ENCODE measurements at regions not wholly inside any gene's neighbourhood (a gene's known extent, or its start where the extent isn't known, plus 50 kb on each side); places are given as distances from the start of the nearest gene placed in this dataset.

GRCh38 chr13:50366488-50367174, 351.4 kb downstream of the KCNRG start:
- peaks cover 4% of the 10 kb centered on the region for H3K4me1 ChIP-seq (ENCODE audit: control insufficient read depth, insufficient read depth, low read length)
- no peaks in the 10 kb centered on the region for H3K9me3 ChIP-seq (ENCODE audit: control insufficient read depth, low read length)
- H3K27me3 ChIP-seq (replicated peaks; ENCODE audit: control insufficient read depth, insufficient read depth, low read length) = no peaks in the 10 kb centered on the region
- DNase-seq (ENCODE audit: low read depth) = no peak
- H3K9ac ChIP-seq (ENCODE audit: low read length) = no peak overlapping the region
- no peaks in the 10 kb centered on the region for H3K36me3 ChIP-seq (ENCODE audit: control insufficient read depth, insufficient read depth, low read length, severe bottlenecking)
- H3K4me3 ChIP-seq (ENCODE audit: low read length) = no peak overlapping the region

GRCh38 chr13:50369646-50370045, 354.4 kb downstream of the KCNRG start:
- peaks cover 5% of the 10 kb centered on the region for H3K4me1 ChIP-seq (ENCODE audit: control insufficient read depth, insufficient read depth, low read length)
- H3K36me3 ChIP-seq (ENCODE audit: control insufficient read depth, insufficient read depth, low read length, severe bottlenecking) = no peaks in the 10 kb centered on the region
- H3K27me3 ChIP-seq (replicated peaks; ENCODE audit: control insufficient read depth, insufficient read depth, low read length) = no peaks in the 10 kb centered on the region
- H3K4me3 ChIP-seq (ENCODE audit: low read length) = no peak overlapping the region
- DNase-seq (ENCODE audit: low read depth) = no peak
- H3K9me3 ChIP-seq (ENCODE audit: control insufficient read depth, low read length) = no peaks in the 10 kb centered on the region
- no peak overlapping the region for H3K9ac ChIP-seq (ENCODE audit: low read length)

DNA sequence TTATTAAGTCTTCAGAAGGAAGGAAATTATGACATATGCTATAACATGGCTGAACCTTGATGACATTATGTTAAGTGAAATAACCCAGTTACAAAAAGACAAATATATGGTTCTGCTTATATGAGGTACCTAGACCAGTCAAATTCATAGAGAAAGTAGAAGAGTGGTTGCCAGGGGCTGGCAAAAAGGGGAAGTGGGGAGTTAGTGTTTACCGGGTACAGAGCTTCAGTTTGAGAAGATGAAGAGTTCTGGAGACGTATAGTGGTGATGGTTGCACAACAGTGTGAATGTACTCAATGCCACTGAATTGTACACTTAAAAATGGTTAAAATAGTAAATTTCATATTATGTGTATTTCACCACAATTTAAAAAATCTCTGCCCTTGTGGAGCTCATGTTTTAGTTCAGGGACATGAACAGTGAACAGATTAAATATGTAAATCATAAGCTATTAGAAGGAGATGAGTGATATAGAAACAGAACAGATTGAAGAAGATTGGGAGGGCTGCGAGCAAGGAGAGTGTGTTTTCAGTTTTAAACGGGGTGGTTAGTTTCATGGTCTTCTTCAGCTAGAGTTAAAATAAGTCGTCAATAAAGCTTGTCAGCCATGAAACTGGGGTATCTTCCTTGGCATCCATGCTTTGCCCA, 355.2 kb downstream of the KCNRG start:
- Histone ChIP-seq H3K9ac (ENCODE audit: low read length) (no peak overlapping the region), H3K4me3 (ENCODE audit: low read length) (no peak overlapping the region), H3K27me3 (replicated peaks; ENCODE audit: control insufficient read depth, insufficient read depth, low read length) (no peaks in the 10 kb centered on the region), H3K4me1 (ENCODE audit: control insufficient read depth, insufficient read depth, low read length) (peaks cover 5% of the 10 kb centered on the region), H3K36me3 (ENCODE audit: control insufficient read depth, insufficient read depth, low read length, severe bottlenecking) (no peaks in the 10 kb centered on the region), H3K9me3 (ENCODE audit: control insufficient read depth, low read length) (no peaks in the 10 kb centered on the region)
- DNase-seq (ENCODE audit: low read depth) = no peak

DNA sequence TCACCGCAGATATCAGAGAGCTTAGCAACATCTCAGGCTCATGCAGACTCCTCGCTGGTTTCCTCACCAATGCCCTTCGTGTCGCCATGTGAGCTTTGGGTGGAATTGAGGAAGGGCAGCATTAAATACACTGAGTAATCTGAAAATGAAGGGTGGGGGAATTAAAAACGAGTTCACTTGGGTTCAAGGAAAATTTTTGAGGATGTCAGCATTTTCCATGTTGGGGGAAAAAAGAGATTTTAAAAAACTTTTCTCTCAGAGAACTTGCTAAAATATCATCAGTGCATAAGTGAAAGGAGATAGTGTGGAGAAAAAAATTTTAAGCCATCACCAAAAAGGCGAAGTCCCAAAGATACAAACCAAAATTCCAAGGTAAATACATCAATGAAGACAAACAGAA, 359.3 kb downstream of the KCNRG start:
- Histone ChIP-seq H3K27me3 (replicated peaks; ENCODE audit: control insufficient read depth, insufficient read depth, low read length) (no peaks in the 10 kb centered on the region), H3K9ac (ENCODE audit: low read length) (no peak overlapping the region), H3K4me1 (ENCODE audit: control insufficient read depth, insufficient read depth, low read length) (peaks cover 11% of the 10 kb centered on the region), H3K4me3 (ENCODE audit: low read length) (no peak overlapping the region), H3K36me3 (ENCODE audit: control insufficient read depth, insufficient read depth, low read length, severe bottlenecking) (no peaks in the 10 kb centered on the region), H3K9me3 (ENCODE audit: control insufficient read depth, low read length) (no peaks in the 10 kb centered on the region)
- DNase-seq (ENCODE audit: low read depth) = no peak

- Histone ChIP-seq H3K27me3 (replicated peaks; ENCODE audit: control insufficient read depth, insufficient read depth, low read length) (no peaks in the 10 kb centered on the region), H3K9me3 (ENCODE audit: control insufficient read depth, low read length) (peaks cover 4% of the 10 kb centered on the region), H3K36me3 (ENCODE audit: control insufficient read depth, insufficient read depth, low read length, severe bottlenecking) (no peaks in the 10 kb centered on the region), H3K4me1 (ENCODE audit: control insufficient read depth, insufficient read depth, low read length) (peaks cover 11% of the 10 kb centered on the region), H3K9ac (ENCODE audit: low read length) (no peak overlapping the region), H3K4me3 (ENCODE audit: low read length) (no peak overlapping the region)
- peak; percentile 84 for DNase-seq (ENCODE audit: low read depth)
These were observed 360.5 kb downstream of the KCNRG start for GRCh38 chr13:50375792-50376191.

GRCh38 chr13:50376895-50377575, 361.8 kb downstream of the KCNRG start:
- H3K4me3 ChIP-seq (ENCODE audit: low read length) = no peak overlapping the region
- DNase-seq (ENCODE audit: low read depth) = no peak
- peaks cover 16% of the 10 kb centered on the region for H3K9me3 ChIP-seq (ENCODE audit: control insufficient read depth, low read length)
- no peak overlapping the region for H3K9ac ChIP-seq (ENCODE audit: low read length)
- no peaks in the 10 kb centered on the region for H3K36me3 ChIP-seq (ENCODE audit: control insufficient read depth, insufficient read depth, low read length, severe bottlenecking)
- H3K27me3 ChIP-seq (replicated peaks; ENCODE audit: control insufficient read depth, insufficient read depth, low read length) = no peaks in the 10 kb centered on the region
- peaks cover 6% of the 10 kb centered on the region for H3K4me1 ChIP-seq (ENCODE audit: control insufficient read depth, insufficient read depth, low read length)

GRCh38 chr13:50377726-50378270, 362.6 kb downstream of the KCNRG start:
- Histone ChIP-seq H3K4me3 (ENCODE audit: low read length) (no peak overlapping the region), H3K9me3 (ENCODE audit: control insufficient read depth, low read length) (peaks cover 16% of the 10 kb centered on the region), H3K4me1 (ENCODE audit: control insufficient read depth, insufficient read depth, low read length) (peaks cover 6% of the 10 kb centered on the region), H3K9ac (ENCODE audit: low read length) (no peak overlapping the region), H3K36me3 (ENCODE audit: control insufficient read depth, insufficient read depth, low read length, severe bottlenecking) (no peaks in the 10 kb centered on the region), H3K27me3 (replicated peaks; ENCODE audit: control insufficient read depth, insufficient read depth, low read length) (no peaks in the 10 kb centered on the region)
- DNase-seq (ENCODE audit: low read depth) = no peak

- DNase-seq (ENCODE audit: low read depth) = no peak
- Histone ChIP-seq H3K27me3 (replicated peaks; ENCODE audit: control insufficient read depth, insufficient read depth, low read length) (no peaks in the 10 kb centered on the region), H3K4me3 (ENCODE audit: low read length) (no peak overlapping the region), H3K9me3 (ENCODE audit: control insufficient read depth, low read length) (peaks cover 16% of the 10 kb centered on the region), H3K36me3 (ENCODE audit: control insufficient read depth, insufficient read depth, low read length, severe bottlenecking) (no peaks in the 10 kb centered on the region), H3K9ac (ENCODE audit: low read length) (no peak overlapping the region), H3K4me1 (ENCODE audit: control insufficient read depth, insufficient read depth, low read length) (peaks cover 6% of the 10 kb centered on the region)
These were observed 363.3 kb downstream of the KCNRG start for GRCh38 chr13:50378509-50379044.

- DNase-seq (ENCODE audit: low read depth) = no peak
- Histone ChIP-seq H3K9ac (ENCODE audit: low read length) (no peak overlapping the region), H3K9me3 (ENCODE audit: control insufficient read depth, low read length) (peaks cover 16% of the 10 kb centered on the region), H3K36me3 (ENCODE audit: control insufficient read depth, insufficient read depth, low read length, severe bottlenecking) (no peaks in the 10 kb centered on the region), H3K4me1 (ENCODE audit: control insufficient read depth, insufficient read depth, low read length) (peaks cover 6% of the 10 kb centered on the region), H3K4me3 (ENCODE audit: low read length) (no peak overlapping the region), H3K27me3 (replicated peaks; ENCODE audit: control insufficient read depth, insufficient read depth, low read length) (no peaks in the 10 kb centered on the region)
These were observed 364.3 kb downstream of the KCNRG start for GRCh38 chr13:50379584-50379983.

DNA sequence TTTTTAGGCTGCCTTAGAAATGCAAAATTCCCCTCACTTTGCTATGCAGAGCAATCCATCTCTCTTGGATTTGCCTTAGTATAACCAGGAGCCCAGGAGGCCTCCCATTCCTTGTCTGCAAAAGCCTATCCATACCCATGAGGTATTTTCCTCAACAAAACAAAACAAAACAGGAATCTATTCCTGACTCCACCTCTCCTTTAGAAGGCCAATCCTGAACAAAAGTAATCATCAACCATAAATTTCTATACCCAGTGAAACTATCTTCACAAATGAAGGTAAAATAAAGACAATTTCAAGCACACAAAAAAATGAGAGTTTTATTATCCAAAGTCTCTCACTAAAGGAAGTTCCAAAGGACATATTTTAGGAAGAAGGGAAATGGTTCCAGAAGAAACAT, 365.7 kb downstream of the KCNRG start:
- no peak for DNase-seq (ENCODE audit: low read depth)
- H3K4me3 ChIP-seq (ENCODE audit: low read length) = no peak overlapping the region
- no peaks in the 10 kb centered on the region for H3K27me3 ChIP-seq (replicated peaks; ENCODE audit: control insufficient read depth, insufficient read depth, low read length)
- no peaks in the 10 kb centered on the region for H3K36me3 ChIP-seq (ENCODE audit: control insufficient read depth, insufficient read depth, low read length, severe bottlenecking)
- H3K9ac ChIP-seq (ENCODE audit: low read length) = no peak overlapping the region
- peaks cover 16% of the 10 kb centered on the region for H3K9me3 ChIP-seq (ENCODE audit: control insufficient read depth, low read length)
- H3K4me1 ChIP-seq (ENCODE audit: control insufficient read depth, insufficient read depth, low read length) = peaks cover 1% of the 10 kb centered on the region

DNA sequence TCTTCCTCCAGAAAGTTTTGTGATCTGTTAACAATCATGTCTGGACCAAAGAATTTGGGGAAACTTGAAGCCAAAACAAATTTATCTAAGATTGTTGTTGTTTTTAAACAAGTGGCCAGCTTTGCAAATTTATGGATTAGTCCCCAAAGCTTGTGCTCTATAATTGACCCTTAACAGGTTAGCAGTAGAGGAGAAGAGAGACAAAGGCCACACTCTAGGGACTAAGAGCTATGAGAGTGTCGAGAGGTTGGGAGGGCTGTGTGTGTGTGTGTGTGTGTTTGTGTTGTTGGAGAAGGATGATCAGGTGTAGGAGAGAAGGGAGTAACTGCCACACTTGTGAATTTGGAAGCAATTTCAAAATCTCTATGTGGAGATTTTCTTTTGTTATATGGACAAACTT, 367.3 kb downstream of the KCNRG start:
- Histone ChIP-seq H3K27me3 (replicated peaks; ENCODE audit: control insufficient read depth, insufficient read depth, low read length) (no peaks in the 10 kb centered on the region), H3K36me3 (ENCODE audit: control insufficient read depth, insufficient read depth, low read length, severe bottlenecking) (no peaks in the 10 kb centered on the region), H3K9ac (ENCODE audit: low read length) (no peak overlapping the region), H3K4me3 (ENCODE audit: low read length) (no peak overlapping the region), H3K4me1 (ENCODE audit: control insufficient read depth, insufficient read depth, low read length) (peaks cover 13% of the 10 kb centered on the region), H3K9me3 (ENCODE audit: control insufficient read depth, low read length) (peaks cover 16% of the 10 kb centered on the region)
- DNase-seq (ENCODE audit: low read depth) = no peak
